ENCODE measurements at regions not wholly inside any gene's neighbourhood (a gene's known extent, or its start where the extent isn't known, plus 50 kb on each side); places are given as distances from the start of the nearest gene placed in this dataset.

GRCh38 chr7:21299766-21300165 lies 128.1 kb upstream of the SP4 start:
- TF ChIP-seq POLR2A (IDR thresholded peaks at IDR 0.05): no peak
- TF ChIP-seq CTCF (IDR thresholded peaks at IDR 0.05): no peak

Measured in lower leg skin (tissue), 3 donors.